ENCODE measurements at regions not wholly inside any gene's neighbourhood (a gene's known extent, or its start where the extent isn't known, plus 50 kb on each side); places are given as distances from the start of the nearest gene placed in this dataset.
"Not testable (repeated sequence)": the region's sequence is repeated elsewhere in the genome, so short reads cannot be mapped to it uniquely, and the experiment has no call there.

DNA sequence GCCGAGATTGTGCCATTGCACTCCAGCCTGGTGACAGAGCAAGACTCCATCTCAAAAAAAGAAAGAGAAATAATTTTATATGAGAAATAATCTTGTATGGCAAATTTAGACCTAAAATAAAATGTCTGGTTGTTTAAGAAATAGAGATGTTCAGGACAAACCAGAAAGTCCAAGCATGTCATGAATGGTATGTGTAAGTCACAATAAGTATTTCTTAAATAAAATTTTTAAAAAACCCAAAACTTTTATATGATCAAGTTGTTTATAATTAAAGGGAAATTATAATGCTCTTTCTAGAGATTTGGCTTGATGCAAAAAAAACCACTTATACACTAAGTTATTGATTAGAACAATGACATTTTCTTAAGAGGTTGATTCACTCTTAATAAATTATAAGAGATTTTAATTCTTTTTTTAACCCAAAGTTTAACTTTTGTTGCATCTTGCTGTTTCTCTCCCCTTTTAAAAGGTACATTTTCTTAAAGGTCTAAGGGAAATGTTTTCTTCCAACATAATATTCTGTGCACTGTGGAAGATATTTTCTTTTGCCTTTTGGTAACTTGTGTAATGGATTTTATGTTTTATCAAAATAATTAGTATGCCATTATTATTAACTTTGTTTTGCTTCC, 105.7 kb downstream of the RTP4 start:
- TF ChIP-seq, protein P1, sequence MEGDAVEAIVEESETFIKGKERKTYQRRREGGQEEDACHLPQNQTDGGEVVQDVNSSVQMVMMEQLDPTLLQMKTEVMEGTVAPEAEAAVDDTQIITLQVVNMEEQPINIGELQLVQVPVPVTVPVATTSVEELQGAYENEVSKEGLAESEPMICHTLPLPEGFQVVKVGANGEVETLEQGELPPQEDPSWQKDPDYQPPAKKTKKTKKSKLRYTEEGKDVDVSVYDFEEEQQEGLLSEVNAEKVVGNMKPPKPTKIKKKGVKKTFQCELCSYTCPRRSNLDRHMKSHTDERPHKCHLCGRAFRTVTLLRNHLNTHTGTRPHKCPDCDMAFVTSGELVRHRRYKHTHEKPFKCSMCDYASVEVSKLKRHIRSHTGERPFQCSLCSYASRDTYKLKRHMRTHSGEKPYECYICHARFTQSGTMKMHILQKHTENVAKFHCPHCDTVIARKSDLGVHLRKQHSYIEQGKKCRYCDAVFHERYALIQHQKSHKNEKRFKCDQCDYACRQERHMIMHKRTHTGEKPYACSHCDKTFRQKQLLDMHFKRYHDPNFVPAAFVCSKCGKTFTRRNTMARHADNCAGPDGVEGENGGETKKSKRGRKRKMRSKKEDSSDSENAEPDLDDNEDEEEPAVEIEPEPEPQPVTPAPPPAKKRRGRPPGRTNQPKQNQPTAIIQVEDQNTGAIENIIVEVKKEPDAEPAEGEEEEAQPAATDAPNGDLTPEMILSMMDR (IDR thresholded peaks at IDR 0.05; ENCODE audit: low read depth, low read length): no peak
- DNase-seq (ENCODE audit: low read depth, low spot score): peak; percentile 9
- in situ Hi-C loops (cut with HindIII; ENCODE audit: low sequenced_read_pairs): no loop called here
- H3K4me3 ChIP-seq (ENCODE audit: low read depth, low read length): no peak overlapping the region

DNA sequence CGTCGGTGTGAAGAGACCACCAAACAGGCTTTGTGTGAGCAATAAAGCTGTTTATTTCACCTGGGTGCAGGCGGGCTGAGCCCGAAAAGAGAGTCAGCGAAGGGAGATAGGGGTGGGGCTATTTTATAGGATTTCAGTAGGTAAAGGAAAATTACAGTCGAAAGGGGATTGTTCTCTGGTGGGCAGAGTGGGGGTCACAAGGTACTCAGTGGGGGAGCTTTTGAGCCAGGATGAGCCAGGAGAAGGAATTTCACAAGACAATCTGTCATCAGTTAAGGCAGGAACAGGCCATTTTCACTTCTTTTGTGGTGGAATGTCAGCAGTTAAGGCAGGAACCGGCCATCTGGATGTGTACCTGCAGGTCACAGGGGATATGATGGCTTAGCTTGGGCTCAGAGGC, 98.1 kb downstream of the RTP4 start:
- H3K4me3 ChIP-seq (ENCODE audit: low read depth, low read length); in situ Hi-C loops (cut with HindIII; ENCODE audit: low sequenced_read_pairs); DNase-seq (ENCODE audit: low read depth, low spot score): not testable (repeated sequence)

DNA sequence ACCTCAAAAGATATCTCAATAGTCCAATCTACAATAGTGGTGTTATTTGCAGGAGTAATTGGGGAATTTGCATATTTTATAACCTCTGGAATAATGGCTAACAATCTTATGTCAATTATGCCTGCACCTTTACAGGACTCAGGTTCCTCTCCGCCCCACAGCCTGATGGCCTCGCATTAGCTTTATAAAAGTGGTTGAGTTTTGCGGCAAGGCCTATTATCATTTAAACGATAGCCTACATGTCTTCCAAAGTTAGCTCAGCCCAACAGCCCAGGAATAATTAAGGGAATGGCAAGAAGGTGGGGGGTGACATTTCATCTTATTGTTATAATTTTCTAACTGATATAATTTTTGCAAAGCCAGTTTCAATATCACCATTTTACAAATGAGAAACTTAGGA, 97.3 kb downstream of the RTP4 start:
- in situ Hi-C loops (cut with HindIII; ENCODE audit: low sequenced_read_pairs): no loop called here
- no peak overlapping the region for H3K4me3 ChIP-seq (ENCODE audit: low read depth, low read length)
- TF ChIP-seq, protein P1 (IDR thresholded peaks at IDR 0.05; ENCODE audit: low read depth, low read length): no peak
- no peak for DNase-seq (ENCODE audit: low read depth, low spot score)

DNA sequence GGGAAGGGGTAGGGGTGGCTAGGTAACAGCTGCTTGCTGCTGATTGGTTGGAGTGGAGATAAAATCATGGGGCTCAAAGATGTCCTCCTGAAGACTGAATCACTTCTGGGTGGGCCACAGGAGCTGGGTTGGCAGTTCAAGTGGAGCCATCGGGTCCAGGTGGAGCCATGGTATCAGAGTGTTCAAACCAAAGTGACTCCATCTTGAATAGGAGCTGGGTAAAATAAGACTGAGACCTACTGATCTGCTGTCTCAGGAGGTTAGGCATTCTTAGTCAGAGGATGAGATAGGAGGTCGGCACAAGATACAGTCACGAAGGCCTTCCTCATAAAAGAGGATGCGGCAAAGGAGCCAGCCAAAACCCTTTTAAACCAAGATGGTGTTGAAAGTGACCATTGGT, 96.5 kb downstream of the RTP4 start:
- in situ Hi-C loops (cut with HindIII; ENCODE audit: low sequenced_read_pairs): no loop called here
- no peak overlapping the region for H3K4me3 ChIP-seq (ENCODE audit: low read depth, low read length)
- TF ChIP-seq, protein P1 (IDR thresholded peaks at IDR 0.05; ENCODE audit: low read depth, low read length): no peak
- DNase-seq (ENCODE audit: low read depth, low spot score): no peak

DNA sequence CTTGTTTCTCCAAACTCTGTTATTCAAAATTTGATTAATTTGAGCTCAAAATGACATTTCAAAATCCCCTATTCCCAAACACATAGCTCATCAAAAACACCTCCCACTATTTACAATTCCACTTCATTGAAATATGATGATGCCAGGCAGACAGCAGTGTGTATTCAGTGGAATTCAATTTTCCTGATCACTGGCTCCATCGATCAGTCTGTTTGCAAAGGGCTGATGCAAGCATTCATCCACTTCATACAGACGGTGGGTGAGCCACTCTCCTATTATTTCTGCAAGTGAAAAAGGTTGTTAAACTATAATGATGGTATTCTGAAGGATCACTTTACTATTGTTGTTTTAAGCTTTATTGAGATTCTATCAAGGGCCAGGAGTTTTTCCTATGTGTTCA, 90.7 kb downstream of the RTP4 start:
- DNase-seq (ENCODE audit: low read depth, low spot score): no peak
- in situ Hi-C loops (cut with HindIII; ENCODE audit: low sequenced_read_pairs): no loop called here
- TF ChIP-seq, protein P1 (IDR thresholded peaks at IDR 0.05; ENCODE audit: low read depth, low read length): no peak
- H3K4me3 ChIP-seq (ENCODE audit: low read depth, low read length): no peak overlapping the region

DNA sequence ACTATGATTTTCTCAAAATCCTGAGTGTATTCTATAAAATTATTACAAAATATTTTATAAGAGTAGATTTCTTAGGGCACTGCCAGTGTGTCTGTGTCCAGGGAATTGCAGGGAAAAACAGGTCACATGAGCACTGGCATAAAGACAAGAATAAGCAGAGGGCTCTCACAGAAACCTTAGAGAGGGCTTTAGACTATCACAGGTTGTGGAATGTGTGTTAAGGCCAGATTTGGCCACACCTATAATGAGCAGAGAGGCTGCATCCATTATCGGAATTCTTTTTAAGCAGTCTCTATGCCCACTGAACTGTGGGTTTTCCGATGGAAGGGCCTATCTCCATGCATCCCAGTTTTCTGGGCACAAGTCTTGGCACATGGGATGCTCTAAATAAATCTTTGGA, 90.2 kb downstream of the RTP4 start:
- DNase-seq (ENCODE audit: low read depth, low spot score): no peak
- in situ Hi-C loops (cut with HindIII; ENCODE audit: low sequenced_read_pairs): no loop called here
- TF ChIP-seq, protein P1 (IDR thresholded peaks at IDR 0.05; ENCODE audit: low read depth, low read length): no peak
- H3K4me3 ChIP-seq (ENCODE audit: low read depth, low read length): no peak overlapping the region

DNA sequence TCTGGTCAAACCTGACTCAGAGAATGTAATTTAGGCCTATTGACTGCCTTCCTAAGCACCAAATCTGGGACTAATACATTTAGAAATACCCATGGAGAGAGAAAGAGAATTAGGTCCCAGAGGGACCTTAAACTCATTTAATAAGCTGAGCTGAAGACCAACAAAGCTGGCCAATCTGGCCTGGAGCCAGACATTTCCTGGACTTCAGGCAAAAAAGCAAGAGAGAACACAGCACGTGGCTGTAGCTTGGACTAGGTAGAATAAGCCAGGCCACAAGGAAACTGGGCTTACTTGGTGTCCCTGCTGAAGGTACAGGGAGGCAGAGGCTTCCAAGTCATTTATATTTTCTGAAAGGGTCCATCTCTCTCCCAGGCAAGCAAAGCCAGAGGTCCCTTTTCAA, 88.1 kb downstream of the RTP4 start:
- TF ChIP-seq, protein P1 (IDR thresholded peaks at IDR 0.05; ENCODE audit: low read depth, low read length): no peak
- no peak overlapping the region for H3K4me3 ChIP-seq (ENCODE audit: low read depth, low read length)
- peak; percentile 25 for DNase-seq (ENCODE audit: low read depth, low spot score)
- in situ Hi-C loops (cut with HindIII; ENCODE audit: low sequenced_read_pairs): no loop called here

Measured in astrocyte of the spinal cord (primary cell).